MM.1S (cell line): ENCODE measurements at regions not wholly inside any gene's neighbourhood (a gene's known extent, or its start where the extent isn't known, plus 50 kb on each side); places are given as distances from the start of the nearest gene placed in this dataset.

ENCODE experiments used
- DNase-seq: peaks from one replicate; pipeline ENCODE4 v3.0.0-alpha.2; 2015
- H2AFZ ChIP-seq: fragments of 300-600 bp; sonication (generic); 2 replicates; pipeline ENCODE4 v1.6.0; 2016; ENCODE audit warnings: antibody characterized with exemption, low read length
- H3F3A ChIP-seq: fragments of 300-600 bp; sonication (generic); 2 replicates; pipeline ENCODE4 v1.6.1; 2016; ENCODE audit warnings: mild to moderate bottlenecking, antibody characterized with exemption, low read length, moderate library complexity, mixed read lengths; ENCODE audit not compliant: insufficient read depth
- H3K27ac ChIP-seq: fragments of 300-600 bp; sonication (generic); 2 replicates; pipeline ENCODE4 v1.5.1; 2016; ENCODE audit warnings: mild to moderate bottlenecking, low read length
- H3K27me3 ChIP-seq: fragments of 300-600 bp; sonication (generic); replicated peaks from 2 replicates; pipeline ENCODE4 v1.6.0; 2016; ENCODE audit warnings: low read length; ENCODE audit not compliant: insufficient read depth
- H3K36me3 ChIP-seq: fragments of 300-600 bp; sonication (generic); replicated peaks from 2 replicates; pipeline ENCODE4 v1.6.1; 2016; ENCODE audit warnings: mild to moderate bottlenecking, low read length, mixed read lengths; ENCODE audit not compliant: insufficient read depth
- H3K4me1 ChIP-seq: fragments of 300-600 bp; sonication (generic); 2 replicates; pipeline ENCODE4 v1.6.1; 2016; ENCODE audit warnings: low read length, mixed read lengths
- H3K4me2 ChIP-seq: fragments of 300-600 bp; sonication (generic); 2 replicates; pipeline ENCODE4 v1.6.0; 2016; ENCODE audit warnings: low read depth, low read length
- H3K4me3 ChIP-seq: fragments of 300-600 bp; sonication (generic); 2 replicates; pipeline ENCODE4 v1.5.1; 2016; ENCODE audit warnings: low read length, mixed read lengths
- H3K79me2 ChIP-seq: fragments of 300-600 bp; sonication (generic); 2 replicates; pipeline ENCODE4 v1.6.1; 2016; ENCODE audit warnings: mixed run types, low read length, mixed read lengths
- H3K9ac ChIP-seq: fragments of 300-600 bp; sonication (generic); 2 replicates; pipeline ENCODE4 v1.6.1; 2016; ENCODE audit warnings: low read length, mixed read lengths
- H3K9me2 ChIP-seq: fragments of 300-600 bp; sonication (generic); replicated peaks from 2 replicates; pipeline ENCODE4 v1.6.1; 2016; ENCODE audit warnings: mild to moderate bottlenecking, low read length, mixed read lengths; ENCODE audit not compliant: insufficient read depth
- H3K9me3 ChIP-seq: fragments of 300-600 bp; sonication (generic); replicated peaks from 2 replicates; pipeline ENCODE4 v1.6.1; 2016; ENCODE audit warnings: mild to moderate bottlenecking, low read length, mixed read lengths; ENCODE audit not compliant: insufficient read depth
- H4K20me1 ChIP-seq: fragments of 300-600 bp; sonication (generic); 2 replicates; pipeline ENCODE4 v1.6.1; 2016; ENCODE audit warnings: mild to moderate bottlenecking, low read length, moderate library complexity, mixed read lengths; ENCODE audit not compliant: insufficient read depth
- CTCF ChIP-seq: fragments of 300-600 bp; sonication (generic); IDR thresholded peaks from 2 replicates; pipeline ENCODE4 v1.5.1; 2016; ENCODE audit warnings: antibody characterized with exemption, low read length, mixed read lengths
- EZH2 ChIP-seq: fragments of 300-600 bp; sonication (generic); optimal IDR thresholded peaks from 2 replicates; pipeline ENCODE3; 2017; ENCODE audit warnings: low read depth, mild to moderate bottlenecking, antibody characterized with exemption, low read length, mixed read lengths
- EZH2phosphoT487 ChIP-seq: fragments of 300-600 bp; sonication (generic); IDR thresholded peaks from 2 replicates; pipeline ENCODE4 v1.6.1; 2018; ENCODE audit warnings: antibody characterized with exemption, low read length

GRCh38 chr5:27497491-27497890, 459.1 kb upstream of the CDH9 start:
- H3F3A ChIP-seq = no peaks in the 10 kb centered on the region
- no peak overlapping the region for H3K9ac ChIP-seq
- H3K4me3 ChIP-seq = no peak overlapping the region
- H3K27ac ChIP-seq = no peak overlapping the region
- TF ChIP-seq EZH2 (no peak), CTCF (no peak), EZH2phosphoT487 (no peak)
- H3K4me2 ChIP-seq = no peak overlapping the region
- no peaks in the 10 kb centered on the region for H3K79me2 ChIP-seq
- no peaks in the 10 kb centered on the region for H3K9me2 ChIP-seq
- DNase-seq = no peak
- no peak overlapping the region for H2AFZ ChIP-seq
- no peaks in the 10 kb centered on the region for H3K9me3 ChIP-seq
- H3K4me1 ChIP-seq = no peaks in the 10 kb centered on the region
- H3K36me3 ChIP-seq = no peaks in the 10 kb centered on the region
- H4K20me1 ChIP-seq = no peaks in the 10 kb centered on the region
- H3K27me3 ChIP-seq = no peaks in the 10 kb centered on the region

- Histone ChIP-seq H3K4me1 (0 out of 2 replicates have a peak, but pooled peaks cover 5% of the 10 kb centered on the region), H2AFZ (no peak overlapping the region), H3K9ac (no peak overlapping the region), H3K27me3 (no peaks in the 10 kb centered on the region), H3F3A (no peaks in the 10 kb centered on the region), H3K9me3 (no peaks in the 10 kb centered on the region), H3K4me3 (no peak overlapping the region), H3K4me2 (no peak overlapping the region), H3K9me2 (no peaks in the 10 kb centered on the region), H3K27ac (no peak overlapping the region), H4K20me1 (no peaks in the 10 kb centered on the region), H3K79me2 (no peaks in the 10 kb centered on the region), H3K36me3 (no peaks in the 10 kb centered on the region)
- DNase-seq = no peak
- no peak for TF ChIP-seq CTCF
- no peak for TF ChIP-seq EZH2phosphoT487
- TF ChIP-seq EZH2 = no peak
Observed at GRCh38 chr5:27494887-27495286, 456.5 kb upstream of the CDH9 start.

- Histone ChIP-seq H3K27me3 (no peaks in the 10 kb centered on the region), H3K36me3 (no peaks in the 10 kb centered on the region), H3K27ac (no peak overlapping the region), H3K4me2 (0 out of 2 replicates have a peak overlapping the region, but pooled peaks have one; percentile 3), H4K20me1 (no peaks in the 10 kb centered on the region), H3K9me3 (no peaks in the 10 kb centered on the region), H3K4me1 (0 out of 2 replicates have a peak, but pooled peaks cover 5% of the 10 kb centered on the region), H3F3A (no peaks in the 10 kb centered on the region), H2AFZ (no peak overlapping the region), H3K4me3 (no peak overlapping the region), H3K9ac (no peak overlapping the region), H3K9me2 (no peaks in the 10 kb centered on the region), H3K79me2 (no peaks in the 10 kb centered on the region)
- TF ChIP-seq EZH2 = no peak
- TF ChIP-seq EZH2phosphoT487 = no peak
- no peak for TF ChIP-seq CTCF
- DNase-seq = no peak
Observed at GRCh38 chr5:27491746-27492439, 453.5 kb upstream of the CDH9 start.
